OCI-LY7 (cell line): ENCODE measurements at regions not wholly inside any gene's neighbourhood (a gene's known extent, or its start where the extent isn't known, plus 50 kb on each side); places are given as distances from the start of the nearest gene placed in this dataset.

ENCODE experiments used
- BruUV-seq: library from RNA; stranded (reverse); fragments of 400-500 nt; replicated peaks from 2 replicates; lab custom pipeline; 2021; lab: Mats Ljungman, UMichigan
- CTCF ChIA-PET: fragments of 300-600 bp; sonication (Branson Sonifier 250); formaldehyde crosslinking; loops from one replicate; lab custom pipeline; 2022; ENCODE audit warnings: antibody characterized with exemption; ENCODE audit not compliant: unreplicated experiment; lab: Charles Lee
- POLR2A ChIA-PET: fragments of 300-600 bp; sonication (Branson Sonifier 250); formaldehyde crosslinking; loops from one replicate; lab custom pipeline; 2022; ENCODE audit warnings: antibody characterized with exemption; lab: Charles Lee
- DNase-seq: peaks from one replicate; pipeline ENCODE4 v3.0.0-alpha.2; 2015; ENCODE audit warnings: low spot score
- H2AFZ ChIP-seq: fragments of 200-600 bp; sonication (generic), shearing (Covaris generic); 2 replicates; pipeline ENCODE4 v1.6.1; 2014; ENCODE audit warnings: mild to moderate bottlenecking, antibody characterized with exemption, low read length, moderate library complexity
- H3K27ac ChIP-seq: fragments of 200-600 bp; sonication (generic); 2 replicates; pipeline ENCODE4 v1.5.1; 2014; ENCODE audit warnings: mixed run types, low read depth, mild to moderate bottlenecking, moderate library complexity, low read length, inconsistent platforms; ENCODE audit not compliant: poor library complexity, severe bottlenecking
- H3K36me3 ChIP-seq: fragments of 200-600 bp; sonication (generic); 2 replicates; pipeline ENCODE4 v1.6.1; 2014; ENCODE audit warnings: mild to moderate bottlenecking, antibody characterized with exemption, low read length, moderate library complexity, mixed read lengths; ENCODE audit not compliant: insufficient read depth
- H3K4me1 ChIP-seq: fragments of 200-600 bp; sonication (generic); 2 replicates; pipeline ENCODE4 v1.5.1; 2014; ENCODE audit warnings: mild to moderate bottlenecking, low read length; ENCODE audit not compliant: insufficient read depth, poor library complexity, severe bottlenecking
- H3K4me2 ChIP-seq: fragments of 200-600 bp; sonication (generic); 2 replicates; pipeline ENCODE4 v1.6.1; 2014; ENCODE audit warnings: mild to moderate bottlenecking, low read length
- H3K4me3 ChIP-seq: fragments of 200-600 bp; sonication (generic); 2 replicates; pipeline ENCODE4 v1.5.1; 2014; ENCODE audit warnings: mild to moderate bottlenecking, low read depth, low read length; ENCODE audit not compliant: poor library complexity, severe bottlenecking
- H3K79me2 ChIP-seq: fragments of 200-600 bp; sonication (generic); 2 replicates; pipeline ENCODE4 v1.6.1; 2016; ENCODE audit warnings: low read depth, mild to moderate bottlenecking, low read length, moderate library complexity, mixed read lengths; ENCODE audit not compliant: insufficient read depth
- H3K9me2 ChIP-seq: fragments of 200-600 bp; sonication (generic); 2 replicates; pipeline ENCODE4 v1.6.1; 2016; ENCODE audit warnings: mild to moderate bottlenecking, low read length, mixed read lengths; ENCODE audit not compliant: insufficient read depth
- H3K9me3 ChIP-seq: fragments of 200-600 bp; sonication (generic); 2 replicates; pipeline ENCODE4 v1.6.1; 2014; ENCODE audit warnings: mild to moderate bottlenecking, mixed run types, low read length, mixed read lengths
- H4K20me1 ChIP-seq: fragments of 200-600 bp; sonication (generic); 2 replicates; pipeline ENCODE4 v1.6.1; 2014; ENCODE audit warnings: mild to moderate bottlenecking, antibody characterized with exemption, low read length, moderate library complexity, mixed read lengths; ENCODE audit not compliant: insufficient read depth
- EZH2phosphoT487 ChIP-seq: fragments of 200-600 bp; sonication (generic); IDR thresholded peaks from 2 replicates; pipeline ENCODE4 v1.6.1; 2018; ENCODE audit warnings: low read depth, borderline replicate concordance, mild to moderate bottlenecking, mixed run types, antibody characterized with exemption, low read length, moderate library complexity, mixed read lengths
- intact Hi-C: fragments of 100-400 bp; cut with micrococcal nuclease; formaldehyde crosslinking; loops from one replicate; pipeline ENCODE4 v1.10.0; 2022; ENCODE audit not compliant: unreplicated experiment
- TF ChIP-seq, protein P1 (sequence below): fragments of 200-600 bp; sonication (generic); conservative IDR thresholded peaks from 2 replicates; pipeline ENCODE4 v1.5.1; 2014; ENCODE audit warnings: mild to moderate bottlenecking, antibody characterized with exemption, low read length, moderate library complexity, mixed read lengths

DNA sequence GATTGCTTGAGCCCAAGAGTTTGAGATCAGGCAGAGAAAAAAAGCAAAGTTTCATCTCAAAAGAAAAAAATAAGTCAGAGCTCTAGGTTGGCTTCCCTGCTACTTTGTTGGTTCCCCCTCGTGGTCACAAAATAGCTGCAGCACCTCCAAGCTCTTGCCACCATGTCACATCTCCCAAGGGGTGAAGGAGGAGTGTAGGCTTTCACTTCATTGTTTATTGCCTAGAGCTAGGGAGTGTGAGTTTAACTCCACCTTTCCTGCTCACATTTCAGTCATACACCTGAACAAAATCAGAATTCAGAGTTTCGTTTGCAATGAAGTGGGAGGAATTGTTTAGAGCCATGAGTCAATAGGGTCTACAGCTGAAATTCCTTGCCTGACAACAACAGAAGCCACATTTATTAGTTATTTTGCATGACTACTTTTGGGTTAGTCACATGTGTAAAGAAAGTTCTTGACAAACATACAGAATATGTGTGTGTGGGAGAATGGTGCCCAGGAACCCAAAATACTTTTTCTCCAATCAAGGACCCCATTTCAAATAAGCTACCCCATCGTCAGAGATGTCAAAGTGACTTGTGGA lies 56.2 kb upstream of the UFL1 start:
- Histone ChIP-seq H2AFZ (no peak overlapping the region), H3K9me3 (no peaks in the 10 kb centered on the region), H4K20me1 (no peaks in the 10 kb centered on the region), H3K4me1 (no peaks in the 10 kb centered on the region), H3K27ac (no peak overlapping the region), H3K4me2 (no peak overlapping the region), H3K36me3 (no peaks in the 10 kb centered on the region), H3K9me2 (no peaks in the 10 kb centered on the region), H3K4me3 (no peak overlapping the region), H3K79me2 (no peaks in the 10 kb centered on the region)
- POLR2A ChIA-PET: interaction anchor here (0.6 to 1.7 kb wide), 4 partner anchors 22 to 1395 kb away, joined by 4 to 6 read pairs (median 4); no protein-coding TSS in a partner anchor
- BruUV-seq: no TSS peak
- CTCF ChIA-PET: no interaction called here
- no peak for DNase-seq
- intact Hi-C loops: no loop called here
- TF ChIP-seq, protein P1, sequence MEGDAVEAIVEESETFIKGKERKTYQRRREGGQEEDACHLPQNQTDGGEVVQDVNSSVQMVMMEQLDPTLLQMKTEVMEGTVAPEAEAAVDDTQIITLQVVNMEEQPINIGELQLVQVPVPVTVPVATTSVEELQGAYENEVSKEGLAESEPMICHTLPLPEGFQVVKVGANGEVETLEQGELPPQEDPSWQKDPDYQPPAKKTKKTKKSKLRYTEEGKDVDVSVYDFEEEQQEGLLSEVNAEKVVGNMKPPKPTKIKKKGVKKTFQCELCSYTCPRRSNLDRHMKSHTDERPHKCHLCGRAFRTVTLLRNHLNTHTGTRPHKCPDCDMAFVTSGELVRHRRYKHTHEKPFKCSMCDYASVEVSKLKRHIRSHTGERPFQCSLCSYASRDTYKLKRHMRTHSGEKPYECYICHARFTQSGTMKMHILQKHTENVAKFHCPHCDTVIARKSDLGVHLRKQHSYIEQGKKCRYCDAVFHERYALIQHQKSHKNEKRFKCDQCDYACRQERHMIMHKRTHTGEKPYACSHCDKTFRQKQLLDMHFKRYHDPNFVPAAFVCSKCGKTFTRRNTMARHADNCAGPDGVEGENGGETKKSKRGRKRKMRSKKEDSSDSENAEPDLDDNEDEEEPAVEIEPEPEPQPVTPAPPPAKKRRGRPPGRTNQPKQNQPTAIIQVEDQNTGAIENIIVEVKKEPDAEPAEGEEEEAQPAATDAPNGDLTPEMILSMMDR: no peak
- no peak for TF ChIP-seq EZH2phosphoT487

DNA sequence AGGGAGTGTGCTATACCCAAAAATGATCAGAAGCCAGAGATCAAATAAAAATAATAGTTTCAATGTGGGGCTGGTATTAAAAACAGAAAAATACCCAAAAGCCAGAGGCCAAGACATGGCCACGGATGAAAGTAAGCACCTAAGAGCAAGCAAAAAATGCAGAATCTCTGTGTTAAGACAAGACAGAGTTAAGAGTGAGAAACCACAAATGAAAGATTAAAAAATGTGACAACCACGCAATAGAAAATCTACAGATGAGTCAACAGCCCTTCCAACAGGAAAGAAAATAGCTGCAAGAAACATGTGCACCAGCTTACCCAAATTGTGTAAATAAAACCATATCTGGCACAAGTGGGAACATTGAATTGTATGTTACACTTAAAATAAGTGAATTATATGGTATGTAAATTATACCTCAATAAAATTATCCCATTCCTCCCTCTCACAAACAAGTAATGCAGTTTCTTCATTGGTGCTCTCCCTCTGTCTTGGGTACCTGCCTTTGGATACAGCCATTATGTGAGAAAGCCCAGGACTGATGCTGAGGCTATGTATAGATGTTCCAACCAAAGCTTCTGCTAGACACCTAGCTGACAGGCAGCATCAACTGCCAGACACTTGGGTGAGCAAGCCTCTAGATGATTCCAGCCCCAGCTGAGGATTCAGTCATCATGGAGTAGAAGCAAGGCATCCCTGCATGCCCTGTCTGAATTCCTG lies 55.3 kb upstream of the UFL1 start:
- Histone ChIP-seq H3K4me3 (no peak overlapping the region), H3K36me3 (no peaks in the 10 kb centered on the region), H3K9me2 (no peaks in the 10 kb centered on the region), H3K79me2 (no peaks in the 10 kb centered on the region), H3K4me2 (no peak overlapping the region), H3K9me3 (no peaks in the 10 kb centered on the region), H2AFZ (no peak overlapping the region), H3K27ac (no peak overlapping the region), H4K20me1 (no peaks in the 10 kb centered on the region), H3K4me1 (no peaks in the 10 kb centered on the region)
- ChIA-PET CTCF (interaction anchor here (0.6 kb wide), 1 partner anchor 63 kb away, joined by 3 read pairs; no protein-coding TSS in a partner anchor), POLR2A (interaction anchor here (0.7 to 1.7 kb wide), 3 partner anchors 23 to 1394 kb away, joined by 4 read pairs; no protein-coding TSS in a partner anchor)
- TF ChIP-seq, protein P1: no peak
- TF ChIP-seq EZH2phosphoT487: no peak
- intact Hi-C loops: no loop called here
- no TSS peak for BruUV-seq
- no peak for DNase-seq

- no TSS peak for BruUV-seq
- Histone ChIP-seq H3K4me2 (no peak overlapping the region), H3K9me3 (no peaks in the 10 kb centered on the region), H3K4me3 (no peak overlapping the region), H3K36me3 (no peaks in the 10 kb centered on the region), H3K4me1 (no peaks in the 10 kb centered on the region), H3K9me2 (no peaks in the 10 kb centered on the region), H4K20me1 (no peaks in the 10 kb centered on the region), H3K27ac (no peak overlapping the region), H3K79me2 (no peaks in the 10 kb centered on the region), H2AFZ (no peak overlapping the region)
- ChIA-PET CTCF (no interaction called here), POLR2A (interaction anchor here (0.6 to 0.8 kb wide), 2 partner anchors 15 to 387 kb away, joined by 3 to 4 read pairs; no protein-coding TSS in a partner anchor)
- intact Hi-C loops: no loop called here
- DNase-seq: no peak
- TF ChIP-seq, protein P1: no peak
- TF ChIP-seq EZH2phosphoT487: no peak
Measured at GRCh38 chr6:96467814-96468213, 53.8 kb upstream of the UFL1 start.
